Right lobe of liver (tissue), 6 donors: ENCODE measurements at regions not wholly inside any gene's neighbourhood (a gene's known extent, or its start where the extent isn't known, plus 50 kb on each side); places are given as distances from the start of the nearest gene placed in this dataset.
"Not testable (repeated sequence)": the region's sequence is repeated elsewhere in the genome, so short reads cannot be mapped to it uniquely, and the experiment has no call there.

Experiments
- ATAC-seq, 4 donors: fragments of 200-7000 bp; cut with Tn5 transposase; one replicate each; pipeline ENCODE4 v1.9.1; 2020; ENCODE audit warnings: mild to moderate bottlenecking in 4 of 4, moderate library complexity in 4 of 4
- DNase-seq, 3 donors: peaks; one replicate each; pipeline ENCODE4 v3.0.0-alpha.2; 2020
- H3K27ac ChIP-seq, 3 donors: fragments of 200-600 bp; one replicate each; pipeline ENCODE4 v1.8.0; 2022
- H3K27me3 ChIP-seq, 2 donors: fragments of 200-600 bp; one replicate each; pipeline ENCODE4 v1.8.0; 2022
- H3K36me3 ChIP-seq, 4 donors: fragments of 200-600 bp; sonication (generic) in 1 of 4; one replicate each; pipeline versions ENCODE4 v1.5.1 to v1.8.0; 2017 to 2022; ENCODE audit warnings: control low read depth in 1 of 4
- H3K4me1 ChIP-seq, 4 donors: fragments of 200-600 bp; sonication (generic) in 1 of 4; one replicate each; pipeline versions ENCODE4 v1.5.1 to v1.8.0; 2017 to 2022; ENCODE audit warnings: control low read depth in 1 of 4
- H3K4me3 ChIP-seq, 3 donors: fragments of 200-600 bp; one replicate each; pipeline ENCODE4 v1.8.0; 2022
- H3K9me3 ChIP-seq, 4 donors: fragments of 200-600 bp; sonication (generic) in 1 of 4; one replicate each; pipeline versions ENCODE4 v1.5.1 to v1.8.0; 2017 to 2022; ENCODE audit warnings: control low read depth in 1 of 4
- CTCF ChIP-seq, 4 donors: fragments of 200-600 bp in 3 of 4; fragments of 450-650 bp in 1 of 4; IDR thresholded peaks; one replicate each; pipeline versions ENCODE4 v1.5.1 to v1.8.0; 2016 to 2022; ENCODE audit warnings: antibody characterized with exemption in 4 of 4, mild to moderate bottlenecking in 2 of 4
- POLR2A ChIP-seq: fragments of 450-650 bp; IDR thresholded peaks from one replicate; pipeline ENCODE4 v1.6.1; 2017; ENCODE audit warnings: antibody characterized with exemption, mild to moderate bottlenecking
- WGBS: methylation state at CpG from one replicate; pipeline ENCODE4 v1.1.6; 2018; ENCODE audit warnings: low coverage, low lambda C conversion rate; ENCODE audit not compliant: insufficient coverage; ENCODE audit errors: missing lambda C conversion rate; 5-methylcytosine and 5-hydroxymethylcytosine counted together
- intact Hi-C, 2 donors: fragments of 100-400 bp; cut with DNase I; formaldehyde crosslinking; loops; one replicate each; pipeline versions ENCODE4 v1.11.2 to v1.14.1; 2022
- donor health status: DM: no; HTN: yes; CAD: no.
- donor health status: DM: no; HTN: no; CAD: no.
- donor health status: DM: no; HTN: no; CAD: no.
- donor health status: DM: no; HTN: yes; CAD: no.
- donor health status: DM: no; HTN: yes; CAD: no.

GRCh38 chr2:16382451-16382850, 283.2 kb downstream of the CYRIA start:
- H3K36me3 ChIP-seq: no peaks in the 10 kb centered on the region
- no peaks in the 10 kb centered on the region for H3K9me3 ChIP-seq
- no peaks in the 10 kb centered on the region for H3K27me3 ChIP-seq
- no peak overlapping the region for H3K4me3 ChIP-seq
- intact Hi-C loops: no loop called here
- DNase-seq: no peak
- WGBS: 20% methylated on average over 7 of the region's 7 CpGs
- H3K4me1 ChIP-seq: no peaks in the 10 kb centered on the region
- TF ChIP-seq POLR2A (no peak), CTCF (IDR thresholded peaks at IDR 0.05) (no peak)
- ATAC-seq: no peak
- no peak overlapping the region for H3K27ac ChIP-seq

GRCh38 chr2:16381511-16381910, 284.1 kb downstream of the CYRIA start:
- no peak for DNase-seq
- intact Hi-C loops: no loop called here

GRCh38 chr2:16379901-16380300, 285.7 kb downstream of the CYRIA start:
- ATAC-seq, H3K36me3 ChIP-seq, intact Hi-C loops, H3K27me3 ChIP-seq, H3K4me3 ChIP-seq, H3K9me3 ChIP-seq, H3K27ac ChIP-seq, DNase-seq, H3K4me1 ChIP-seq: not testable (repeated sequence)
- WGBS: 74% methylated on average over 5 of the region's 5 CpGs

More at GRCh38 chr2:16381511-16381910, 284.1 kb downstream of the CYRIA start:
- Histone ChIP-seq H3K4me1 (no peaks in the 10 kb centered on the region), H3K27ac (no peak overlapping the region), H3K9me3 (no peaks in the 10 kb centered on the region), H3K36me3 (no peaks in the 10 kb centered on the region), H3K4me3 (no peak overlapping the region), H3K27me3 (no peaks in the 10 kb centered on the region)
- no peak for ATAC-seq
- TF ChIP-seq POLR2A: no peak
- no peak for TF ChIP-seq CTCF (IDR thresholded peaks at IDR 0.05)
- 42% methylated on average over 2 of the region's 2 CpGs for WGBS

- ATAC-seq, DNase-seq, intact Hi-C loops, H3K4me3 ChIP-seq, H3K27ac ChIP-seq, H3K36me3 ChIP-seq, H3K27me3 ChIP-seq, H3K9me3 ChIP-seq, H3K4me1 ChIP-seq: not testable (repeated sequence)
- 78% methylated on average over 5 of the region's 5 CpGs for WGBS
These were observed 286.6 kb downstream of the CYRIA start for GRCh38 chr2:16379061-16379460.

GRCh38 chr2:16378031-16378430, 287.6 kb downstream of the CYRIA start:
- DNase-seq: no peak
- Histone ChIP-seq H3K4me1 (no peaks in the 10 kb centered on the region), H3K36me3 (no peaks in the 10 kb centered on the region), H3K27me3 (no peaks in the 10 kb centered on the region), H3K27ac (no peak overlapping the region), H3K4me3 (no peak overlapping the region), H3K9me3 (no peaks in the 10 kb centered on the region)
- 45% methylated on average over 2 of the region's 2 CpGs for WGBS
- no peak for ATAC-seq
- TF ChIP-seq POLR2A: no peak
- intact Hi-C loops: no loop called here

GRCh38 chr2:16375981-16376380, 289.7 kb downstream of the CYRIA start:
- ATAC-seq (no peak), DNase-seq (no peak)
- intact Hi-C loops: no loop called here
- Histone ChIP-seq H3K27ac (no peak overlapping the region), H3K27me3 (no peaks in the 10 kb centered on the region), H3K4me3 (no peak overlapping the region), H3K9me3 (no peaks in the 10 kb centered on the region), H3K36me3 (no peaks in the 10 kb centered on the region), H3K4me1 (no peaks in the 10 kb centered on the region)
- no peak for TF ChIP-seq POLR2A
- no peak for TF ChIP-seq CTCF (IDR thresholded peaks at IDR 0.05)
- 56% methylated on average over 4 of the region's 4 CpGs for WGBS
